GM23338 (cell line): ENCODE measurements at regions not wholly inside any gene's neighbourhood (a gene's known extent, or its start where the extent isn't known, plus 50 kb on each side); places are given as distances from the start of the nearest gene placed in this dataset.

ENCODE experiments used
- ATAC-seq: fragments of 200-7000 bp; cut with Tn5 transposase; 3 replicates; pipeline ENCODE4 v1.9.1; 2020
- DNase-seq: peaks from one replicate; pipeline ENCODE4 v3.0.0-alpha.2; 2015; ENCODE audit warnings: low spot score
- H2AFZ ChIP-seq: fragments of 200-600 bp; sonication (generic); 2 replicates; pipeline ENCODE4 v1.8.0; 2016; ENCODE audit warnings: antibody characterized with exemption, mild to moderate bottlenecking, moderate library complexity
- H3F3A ChIP-seq: fragments of 200-600 bp; sonication (generic); replicated peaks from 2 replicates; pipeline ENCODE4 v1.8.0; 2017; ENCODE audit warnings: antibody characterized with exemption, mixed run types, low read depth
- H3K27ac ChIP-seq: fragments of 200-600 bp; sonication (generic); 2 replicates; pipeline ENCODE4 v1.6.1; 2016; ENCODE audit warnings: low read depth
- H3K27me3 ChIP-seq: fragments of 200-600 bp; sonication (generic); 2 replicates; pipeline ENCODE4 v1.8.0; 2016; ENCODE audit warnings: mild to moderate bottlenecking, mixed run types, moderate library complexity; ENCODE audit not compliant: insufficient read depth
- H3K36me3 ChIP-seq: fragments of 200-600 bp; sonication (generic); 2 replicates; pipeline ENCODE4 v1.8.0; 2016; ENCODE audit warnings: mild to moderate bottlenecking; ENCODE audit not compliant: insufficient read depth
- H3K4me1 ChIP-seq: fragments of 200-600 bp; sonication (generic); 2 replicates; pipeline ENCODE4 v1.8.0; 2016; ENCODE audit warnings: mild to moderate bottlenecking, moderate library complexity; ENCODE audit not compliant: insufficient read depth
- H3K4me2 ChIP-seq: fragments of 200-600 bp; sonication (generic); 2 replicates; pipeline ENCODE4 v1.7.1; 2017; ENCODE audit warnings: mixed run types
- H3K4me3 ChIP-seq: fragments of 200-600 bp; sonication (generic); 2 replicates; pipeline ENCODE4 v1.6.1; 2016; ENCODE audit warnings: mixed run types
- H3K79me2 ChIP-seq: fragments of 200-600 bp; sonication (generic); replicated peaks from 2 replicates; pipeline ENCODE4 v1.8.0; 2017; ENCODE audit warnings: mild to moderate bottlenecking; ENCODE audit not compliant: insufficient read depth
- H3K9me2 ChIP-seq: fragments of 200-600 bp; sonication (generic); 2 replicates; pipeline ENCODE4 v1.8.0; 2017; ENCODE audit not compliant: insufficient read depth
- H4K20me1 ChIP-seq: fragments of 200-600 bp; sonication (generic); replicated peaks from 2 replicates; pipeline ENCODE4 v1.8.0; 2017; ENCODE audit warnings: mild to moderate bottlenecking; ENCODE audit not compliant: insufficient read depth
- H3K27ac Mint-ChIP-seq: 2 replicates; pipeline ENCODE4 v1.8.0; 2020; ENCODE audit warnings: inconsistent platforms, mild to moderate bottlenecking, moderate library complexity, mixed read lengths
- H3K27me3 Mint-ChIP-seq: 3 replicates; pipeline ENCODE4 v1.8.0; 2022; ENCODE audit warnings: low read depth, mild to moderate bottlenecking, moderate library complexity, mixed read lengths, inconsistent platforms; ENCODE audit not compliant: insufficient read depth, poor library complexity
- H3K36me3 Mint-ChIP-seq: 3 replicates; pipeline ENCODE4 v1.8.0; 2021; ENCODE audit warnings: low read depth, mild to moderate bottlenecking, inconsistent platforms, moderate library complexity, mixed read lengths
- H3K4me1 Mint-ChIP-seq: 3 replicates; pipeline ENCODE4 v1.8.0; 2020; ENCODE audit warnings: mild to moderate bottlenecking, inconsistent platforms, mixed read lengths
- H3K4me3 Mint-ChIP-seq: 3 replicates; pipeline ENCODE4 v1.8.0; 2021; ENCODE audit warnings: moderate library complexity, mild to moderate bottlenecking, inconsistent platforms, mixed read lengths
- H3K9me3 Mint-ChIP-seq: 3 replicates; pipeline ENCODE4 v1.8.0; 2020; ENCODE audit warnings: moderate library complexity, mild to moderate bottlenecking, inconsistent platforms, mixed read lengths
- ETS1 ChIP-seq: IDR thresholded peaks from 2 replicates; pipeline ENCODE4 v1.6.1; 2016; ENCODE audit warnings: antibody characterized with exemption
- EZH2phosphoT487 ChIP-seq: fragments of 200-600 bp; sonication (generic); IDR thresholded peaks from one replicate; pipeline ENCODE4 v1.8.1; 2018; ENCODE audit warnings: antibody characterized with exemption; ENCODE audit not compliant: unreplicated experiment
- JUNB ChIP-seq: IDR thresholded peaks from one replicate; pipeline ENCODE4 v1.6.1; 2016; ENCODE audit warnings: antibody characterized with exemption; ENCODE audit not compliant: unreplicated experiment
- POLR2AphosphoS5 ChIP-seq: IDR thresholded peaks from 2 replicates; pipeline ENCODE4 v1.6.1; 2016; ENCODE audit warnings: antibody characterized with exemption, low read depth
- REST ChIP-seq: IDR thresholded peaks from one replicate; pipeline ENCODE4 v1.6.1; 2018; ENCODE audit warnings: antibody characterized with exemption; ENCODE audit not compliant: unreplicated experiment
- STAT1 ChIP-seq: IDR thresholded peaks from one replicate; pipeline ENCODE4 v1.6.1; 2016; ENCODE audit warnings: antibody characterized with exemption; ENCODE audit not compliant: unreplicated experiment
- ZNF462 ChIP-seq: fragments of 250-450 bp; sonication (Bioruptor Pico); IDR thresholded peaks from 2 replicates; pipeline ENCODE4 v1.5.0; 2020; ENCODE audit warnings: mild to moderate bottlenecking, moderate library complexity

- Mint-ChIP-seq H3K27ac (no peak overlapping the region), H3K27me3 (peaks cover 9% of the 10 kb centered on the region), H3K4me1 (peaks cover 26% of the 10 kb centered on the region), H3K4me3 (no peak overlapping the region), H3K9me3 (peaks cover 11% of the 10 kb centered on the region; the same call in 2 of the 3 replicates), H3K36me3 (peaks cover 16% of the 10 kb centered on the region; the same call in 2 of the 3 replicates)
- no peak overlapping the region for H3K4me3 ChIP-seq
- H2AFZ ChIP-seq = no peak overlapping the region
- DNase-seq (no peak), ATAC-seq (no peak)
- no peaks in the 10 kb centered on the region for H3K27me3 ChIP-seq
- H3F3A ChIP-seq = no peaks in the 10 kb centered on the region
- no peak overlapping the region for H3K27ac ChIP-seq
- no peaks in the 10 kb centered on the region for H4K20me1 ChIP-seq
- H3K4me2 ChIP-seq = no peak overlapping the region
- no peaks in the 10 kb centered on the region for H3K36me3 ChIP-seq
- H3K9me2 ChIP-seq = no peaks in the 10 kb centered on the region; the same call in 1 of the 2 replicates
- no peak for TF ChIP-seq ETS1
- TF ChIP-seq JUNB = no peak
- no peak for TF ChIP-seq EZH2phosphoT487
- H3K79me2 ChIP-seq = no peaks in the 10 kb centered on the region
- H3K4me1 ChIP-seq = peaks cover 20% of the 10 kb centered on the region
These were observed 88.2 kb upstream of the SLC38A2 start for GRCh38 chr12:46460682-46461210.

- Histone ChIP-seq H3K4me1 (peaks cover 26% of the 10 kb centered on the region), H3K27me3 (no peaks in the 10 kb centered on the region), H2AFZ (no peak overlapping the region), H3F3A (no peaks in the 10 kb centered on the region), H4K20me1 (no peaks in the 10 kb centered on the region), H3K4me3 (no peak overlapping the region), H3K27ac (no peak overlapping the region), H3K36me3 (no peaks in the 10 kb centered on the region), H3K9me2 (no peaks in the 10 kb centered on the region; the same call in 1 of the 2 replicates), H3K79me2 (no peaks in the 10 kb centered on the region), H3K4me2 (no peak overlapping the region)
- Mint-ChIP-seq H3K4me3 (no peak overlapping the region), H3K27ac (no peak overlapping the region), H3K27me3 (peaks cover 9% of the 10 kb centered on the region), H3K9me3 (peaks cover 7% of the 10 kb centered on the region; the same call in 1 of the 3 replicates), H3K36me3 (peaks cover 12% of the 10 kb centered on the region; the same call in 2 of the 3 replicates), H3K4me1 (peaks cover 33% of the 10 kb centered on the region)
- DNase-seq (no peak), ATAC-seq (peak; percentile 57)
- TF ChIP-seq ETS1 (no peak), POLR2AphosphoS5 (no peak), REST (no peak), STAT1 (no peak), ZNF462 (CRISPR knock-in tag) (no peak)
These were observed 87.4 kb upstream of the SLC38A2 start for GRCh38 chr12:46459861-46460545.
